ENCODE measurements at regions not wholly inside any gene's neighbourhood (a gene's known extent, or its start where the extent isn't known, plus 50 kb on each side); places are given as distances from the start of the nearest gene placed in this dataset.
"Not testable (repeated sequence)": the region's sequence is repeated elsewhere in the genome, so short reads cannot be mapped to it uniquely, and the experiment has no call there.

GRCh38 chr14:43541356-43541755, 965.7 kb downstream of the FSCB start:
- TF ChIP-seq JUND (IDR thresholded peaks at IDR 0.05; ENCODE audit: low read depth): no peak
- in situ Hi-C loops (cut with HindIII; ENCODE audit: low pct_unique_long_range_greater_than_20kb, low sequenced_read_pairs): no loop called here
- DNase-seq (ENCODE audit: low read depth in 1 of 2, low spot score in 1 of 2): no peak

DNA sequence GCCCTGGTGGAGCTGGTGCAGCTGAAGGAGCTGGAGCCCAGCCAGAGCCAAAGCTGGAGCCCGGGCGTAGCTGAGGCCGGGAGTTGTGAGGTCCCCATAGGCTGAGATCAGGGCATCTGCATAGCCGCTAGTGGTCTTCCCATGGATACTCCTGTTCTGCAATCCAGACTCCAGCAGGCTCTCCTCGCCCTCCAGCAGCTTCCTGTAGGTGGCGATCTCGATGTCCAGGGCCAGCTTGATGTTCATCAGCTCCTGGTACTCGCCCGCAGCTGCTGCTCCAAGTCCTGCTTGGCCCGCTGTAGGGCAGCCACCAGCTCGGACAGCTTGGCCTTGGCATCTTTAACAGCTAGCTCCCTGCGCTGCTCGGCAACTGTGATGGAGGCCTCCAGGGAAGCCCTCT, 966.1 kb downstream of the FSCB start:
- TF ChIP-seq JUND (IDR thresholded peaks at IDR 0.05; ENCODE audit: low read depth): no peak
- in situ Hi-C loops (cut with HindIII; ENCODE audit: low pct_unique_long_range_greater_than_20kb, low sequenced_read_pairs): no loop called here
- peak in 1 of 2 experiments; percentile 28 for DNase-seq (ENCODE audit: low read depth in 1 of 2, low spot score in 1 of 2)

- in situ Hi-C loops (cut with HindIII; ENCODE audit: low pct_unique_long_range_greater_than_20kb, low sequenced_read_pairs): no loop called here
- TF ChIP-seq JUND (IDR thresholded peaks at IDR 0.05; ENCODE audit: low read depth): no peak
- DNase-seq (ENCODE audit: low read depth in 1 of 2, low spot score in 1 of 2): peak in 1 of 2 experiments; percentile 85
Observed at GRCh38 chr14:43539210-43539609, 967.9 kb downstream of the FSCB start.

GRCh38 chr14:43535231-43535838, 971.7 kb downstream of the FSCB start:
- in situ Hi-C loops (cut with HindIII; ENCODE audit: low pct_unique_long_range_greater_than_20kb, low sequenced_read_pairs): no loop called here
- no peak for TF ChIP-seq JUND (IDR thresholded peaks at IDR 0.05; ENCODE audit: low read depth)
- DNase-seq (ENCODE audit: low read depth in 1 of 2, low spot score in 1 of 2): peak; percentile 46 to 74

GRCh38 chr14:43532825-43533416, 974.2 kb downstream of the FSCB start:
- in situ Hi-C loops (cut with HindIII; ENCODE audit: low pct_unique_long_range_greater_than_20kb, low sequenced_read_pairs): no loop called here
- TF ChIP-seq JUND (IDR thresholded peaks at IDR 0.05; ENCODE audit: low read depth): no peak
- DNase-seq (ENCODE audit: low read depth in 1 of 2, low spot score in 1 of 2): no peak

GRCh38 chr14:43528321-43528720, 978.8 kb downstream of the FSCB start:
- TF ChIP-seq JUND (IDR thresholded peaks at IDR 0.05; ENCODE audit: low read depth): no peak
- DNase-seq (ENCODE audit: low read depth in 1 of 2, low spot score in 1 of 2): no peak
- in situ Hi-C loops (cut with HindIII; ENCODE audit: low pct_unique_long_range_greater_than_20kb, low sequenced_read_pairs): no loop called here

DNA sequence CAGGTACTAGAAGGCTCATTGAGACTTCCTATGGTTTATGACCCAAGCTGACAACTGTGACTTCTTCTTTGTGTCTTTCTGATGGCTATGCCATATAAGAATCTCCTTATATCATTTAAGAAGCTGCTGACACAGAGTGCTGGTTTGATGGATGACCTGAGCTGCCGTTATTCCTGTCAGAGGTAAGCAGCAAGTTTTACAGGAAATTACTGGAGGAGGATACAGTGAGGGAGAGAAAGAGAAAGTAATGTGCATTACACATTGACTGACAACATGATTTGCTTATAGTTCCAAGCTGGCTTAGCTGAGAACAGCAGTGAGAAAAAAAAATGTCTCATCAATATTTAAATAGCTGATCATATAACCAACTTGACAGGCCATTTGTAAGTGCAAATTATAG, 981.4 kb downstream of the FSCB start:
- DNase-seq (ENCODE audit: low read depth in 1 of 2, low spot score in 1 of 2): no peak
- in situ Hi-C loops (cut with HindIII; ENCODE audit: low pct_unique_long_range_greater_than_20kb, low sequenced_read_pairs): no loop called here

DNA sequence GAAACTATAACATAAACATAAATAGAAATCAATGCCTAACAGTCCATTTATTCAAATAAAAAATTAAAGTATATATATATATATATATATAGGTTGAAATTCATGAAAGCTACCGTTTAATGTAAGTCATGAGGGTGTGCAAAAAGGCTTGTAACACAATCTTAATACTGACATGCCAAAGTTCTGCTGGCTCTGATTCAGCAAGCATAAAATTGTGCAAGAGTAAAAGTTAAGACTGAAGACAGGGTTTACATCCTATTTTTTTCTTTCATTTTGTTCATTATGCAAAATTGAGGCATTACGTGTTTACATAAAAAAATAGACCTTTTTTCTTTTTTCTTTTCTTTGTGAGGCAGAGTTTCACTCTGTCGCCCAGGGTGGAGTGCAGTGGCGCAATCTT, 984.2 kb downstream of the FSCB start:
- no peak for TF ChIP-seq JUND (IDR thresholded peaks at IDR 0.05; ENCODE audit: low read depth)
- DNase-seq (ENCODE audit: low read depth in 1 of 2, low spot score in 1 of 2): no peak
- in situ Hi-C loops (cut with HindIII; ENCODE audit: low pct_unique_long_range_greater_than_20kb, low sequenced_read_pairs): no loop called here

More for the DNA sequence above, 981.4 kb downstream of the FSCB start:
- TF ChIP-seq JUND (IDR thresholded peaks at IDR 0.05; ENCODE audit: low read depth): no peak

DNA sequence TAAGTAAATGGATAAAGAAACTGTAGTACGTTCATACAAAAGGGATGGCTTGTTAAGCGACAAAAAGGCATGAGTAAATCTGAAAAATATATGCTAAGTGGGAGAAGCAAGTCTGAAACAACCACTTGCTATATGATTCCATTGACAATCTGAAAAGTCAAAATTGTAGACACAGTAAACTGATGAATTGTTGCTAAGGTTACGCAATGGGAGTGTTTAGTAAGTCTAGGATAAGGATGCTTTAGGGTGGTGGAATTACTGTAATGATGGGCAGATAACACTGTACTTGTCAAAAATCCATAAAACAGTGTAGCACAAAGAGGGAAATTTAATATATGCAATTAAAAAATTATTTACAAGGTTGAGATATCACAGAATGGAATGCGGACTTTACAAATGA, 984.9 kb downstream of the FSCB start:
- no peak for TF ChIP-seq JUND (IDR thresholded peaks at IDR 0.05; ENCODE audit: low read depth)
- no peak for DNase-seq (ENCODE audit: low read depth in 1 of 2, low spot score in 1 of 2)
- in situ Hi-C loops (cut with HindIII; ENCODE audit: low pct_unique_long_range_greater_than_20kb, low sequenced_read_pairs): no loop called here

DNA sequence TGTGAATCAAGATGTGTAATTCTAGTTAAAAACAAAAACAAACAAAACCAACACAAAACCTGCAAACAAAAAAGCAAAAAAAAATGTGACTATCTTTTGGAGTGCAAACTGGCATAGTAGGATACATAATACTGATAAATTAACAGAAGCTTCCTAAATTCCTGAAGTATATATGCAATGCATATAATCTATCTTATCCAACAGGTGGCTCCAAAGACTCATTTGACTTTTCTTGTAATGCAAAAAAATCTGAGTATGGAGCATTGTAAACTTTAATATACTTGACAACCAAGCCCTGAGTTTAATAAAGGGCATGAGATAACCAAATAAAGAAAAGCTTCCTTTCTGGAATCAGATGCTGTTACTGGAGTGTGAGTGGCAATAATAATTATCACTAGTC, 1003.6 kb downstream of the FSCB start:
- no peak for TF ChIP-seq JUND (IDR thresholded peaks at IDR 0.05; ENCODE audit: low read depth)

DNA sequence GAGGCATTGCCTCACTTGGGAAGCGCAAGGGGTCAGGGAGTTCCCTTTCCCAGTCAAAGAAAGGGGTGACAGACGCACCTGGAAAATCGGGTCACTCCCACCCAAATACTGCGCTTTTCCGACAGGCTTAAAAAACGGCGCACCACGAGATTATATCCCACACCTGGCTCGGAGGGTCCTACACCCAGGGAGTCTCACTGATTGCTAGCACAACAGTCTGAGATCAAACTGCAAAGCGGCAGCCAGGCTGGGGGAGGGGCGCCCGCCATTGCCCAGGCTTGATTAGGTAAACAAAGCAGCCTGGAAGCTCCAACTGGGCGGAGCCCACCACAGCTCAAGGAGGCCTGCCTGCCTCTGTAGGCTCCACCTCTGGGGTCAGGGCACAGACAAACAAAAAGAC, 1014.7 kb downstream of the FSCB start:
- DNase-seq (ENCODE audit: low read depth in 1 of 2, low spot score in 1 of 2); in situ Hi-C loops (cut with HindIII; ENCODE audit: low pct_unique_long_range_greater_than_20kb, low sequenced_read_pairs): not testable (repeated sequence)

More for the DNA sequence above, 1003.6 kb downstream of the FSCB start:
- DNase-seq (ENCODE audit: low read depth in 1 of 2, low spot score in 1 of 2): peak; percentile 8 to 73
- in situ Hi-C loops (cut with HindIII; ENCODE audit: low pct_unique_long_range_greater_than_20kb, low sequenced_read_pairs): no loop called here

DNA sequence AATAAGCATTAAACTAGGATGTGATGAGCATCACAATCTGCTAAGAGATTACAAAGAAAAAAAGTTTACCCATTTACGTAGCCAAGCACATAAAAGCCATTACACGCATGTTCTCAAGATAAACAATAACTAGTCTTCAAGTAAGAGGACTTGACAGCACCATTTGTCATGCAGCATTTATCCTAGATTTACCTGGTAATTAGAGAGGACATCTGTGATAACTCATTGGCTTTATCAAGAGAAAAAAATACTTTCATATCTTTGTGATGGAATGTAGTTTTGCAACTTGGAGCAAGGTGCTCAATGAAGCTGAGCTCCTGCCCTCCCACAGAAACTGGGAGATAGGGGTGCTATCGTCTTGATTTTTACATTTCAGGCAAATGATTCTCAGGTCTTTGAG, 1023.7 kb downstream of the FSCB start:
- DNase-seq (ENCODE audit: low read depth in 1 of 2, low spot score in 1 of 2): no peak
- no peak for TF ChIP-seq JUND (IDR thresholded peaks at IDR 0.05; ENCODE audit: low read depth)
- in situ Hi-C loops (cut with HindIII; ENCODE audit: low pct_unique_long_range_greater_than_20kb, low sequenced_read_pairs): no loop called here

- DNase-seq (ENCODE audit: low read depth in 1 of 2, low spot score in 1 of 2): no peak
- TF ChIP-seq JUND (IDR thresholded peaks at IDR 0.05; ENCODE audit: low read depth): no peak
- in situ Hi-C loops (cut with HindIII; ENCODE audit: low pct_unique_long_range_greater_than_20kb, low sequenced_read_pairs): no loop called here
Observed at GRCh38 chr14:43481864-43482263, 1025.2 kb downstream of the FSCB start.

- DNase-seq (ENCODE audit: low read depth in 1 of 2, low spot score in 1 of 2): no peak
- TF ChIP-seq JUND (IDR thresholded peaks at IDR 0.05; ENCODE audit: low read depth): no peak
- in situ Hi-C loops (cut with HindIII; ENCODE audit: low pct_unique_long_range_greater_than_20kb, low sequenced_read_pairs): no loop called here
Observed at GRCh38 chr14:43480976-43481375, 1026.1 kb downstream of the FSCB start.
